Keratinocyte (primary cell): ENCODE measurements at regions not wholly inside any gene's neighbourhood (a gene's known extent, or its start where the extent isn't known, plus 50 kb on each side); places are given as distances from the start of the nearest gene placed in this dataset.

Experiments used
- DNase-seq: peaks from one replicate; pipeline ENCODE4 v3.0.0-alpha.2; 2011; ENCODE audit warnings: low read depth, missing footprints, low spot score
- FAIRE-seq: peaks from 2 replicates; lab custom pipeline; 2011; peaks lifted over from hg19 to GRCh38; lab: Jason Lieb, UNC
- H2AFZ ChIP-seq: 2 replicates; pipeline ENCODE4 v1.6.0; 2012; ENCODE audit warnings: low read length, control low read depth, inconsistent platforms; ENCODE audit not compliant: control insufficient read depth
- H3K27ac ChIP-seq: 2 replicates; pipeline ENCODE4 v1.5.1; 2011; ENCODE audit warnings: low read length; ENCODE audit not compliant: control insufficient read depth, insufficient read depth
- H3K27me3 ChIP-seq: 3 replicates; pipeline ENCODE4 v1.6.0; 2011; ENCODE audit warnings: low read length; ENCODE audit not compliant: control insufficient read depth, insufficient read depth; ENCODE audit errors: extremely low read depth
- H3K36me3 ChIP-seq, 2 experiments: 2 replicates in 1 of 2; 3 replicates in 1 of 2; pipeline ENCODE4 v1.5.1; 2011; ENCODE audit warnings: low read length in 2 of 2, mild to moderate bottlenecking in 1 of 2; ENCODE audit not compliant: control insufficient read depth in 2 of 2, insufficient read depth in 2 of 2; ENCODE audit errors: extremely low read depth in 1 of 2
- H3K4me1 ChIP-seq: 3 replicates; pipeline ENCODE4 v1.5.1; 2011; ENCODE audit warnings: low read length; ENCODE audit not compliant: control insufficient read depth, insufficient read depth; ENCODE audit errors: extremely low read depth
- H3K4me2 ChIP-seq: 3 replicates; pipeline ENCODE4 v1.6.0; 2011; ENCODE audit warnings: low read depth, low read length; ENCODE audit not compliant: control insufficient read depth, insufficient read depth; ENCODE audit errors: extremely low read depth
- H3K4me3 ChIP-seq, 3 experiments: fragments of 200-600 bp in 1 of 3; sonication (generic) in 1 of 3; 2 replicates in 2 of 3; 3 replicates in 1 of 3; pipeline ENCODE4 v1.5.1; 2011 to 2016; ENCODE audit warnings: low read length in 3 of 3, mild to moderate bottlenecking in 3 of 3, control low read depth in 2 of 3, inconsistent platforms in 1 of 3, low read depth in 1 of 3, mixed read lengths in 1 of 3, mixed run types in 1 of 3, moderate library complexity in 1 of 3; ENCODE audit not compliant: control insufficient read depth in 2 of 3, insufficient read depth in 2 of 3; ENCODE audit errors: extremely low read depth in 1 of 3
- H3K79me2 ChIP-seq: 2 replicates; pipeline ENCODE4 v1.6.0; 2012; ENCODE audit warnings: low read length; ENCODE audit not compliant: control insufficient read depth, insufficient read depth
- H3K9ac ChIP-seq: 3 replicates; pipeline ENCODE4 v1.6.0; 2011; ENCODE audit warnings: low read length; ENCODE audit not compliant: control insufficient read depth, insufficient read depth; ENCODE audit errors: extremely low read depth
- H3K9me1 ChIP-seq: 3 replicates; pipeline ENCODE4 v1.6.0; 2011; ENCODE audit warnings: low read length; ENCODE audit not compliant: control insufficient read depth, insufficient read depth; ENCODE audit errors: extremely low read depth
- H3K9me3 ChIP-seq: 2 replicates; pipeline ENCODE4 v1.5.1; 2012; ENCODE audit warnings: low read depth, low read length; ENCODE audit not compliant: control insufficient read depth
- H4K20me1 ChIP-seq: 3 replicates; pipeline ENCODE4 v1.6.0; 2011; ENCODE audit warnings: low read length; ENCODE audit not compliant: control insufficient read depth, insufficient read depth; ENCODE audit errors: extremely low read depth
- EZH2 ChIP-seq: IDR thresholded peaks from one replicate; pipeline ENCODE4 v1.6.1; 2012; ENCODE audit warnings: inconsistent platforms, mild to moderate bottlenecking, low read length, moderate library complexity
- dilution Hi-C: fragments of 300-500 bp; cut with MboI; formaldehyde crosslinking; loops from one replicate; pipeline ENCODE4 v1.7.0; 2020; ENCODE audit warnings: low sequenced_read_pairs; ENCODE audit not compliant: extremely low pct_ligation_motif_present
- TF ChIP-seq, protein P1 (sequence below), 3 experiments: IDR thresholded peaks in 1 of 3; conservative IDR thresholded peaks in 1 of 3; optimal IDR thresholded peaks in 1 of 3; 2 replicates in 2 of 3; 3 replicates in 1 of 3; pipeline versions ENCODE3 to v1.5.1; 2011; ENCODE audit warnings: low read length in 3 of 3, mild to moderate bottlenecking in 3 of 3, moderate library complexity in 2 of 3, control low read depth in 1 of 3, inconsistent platforms in 1 of 3; ENCODE audit not compliant: insufficient read depth in 2 of 3; ENCODE audit errors: extremely low read depth in 1 of 3

DNA sequence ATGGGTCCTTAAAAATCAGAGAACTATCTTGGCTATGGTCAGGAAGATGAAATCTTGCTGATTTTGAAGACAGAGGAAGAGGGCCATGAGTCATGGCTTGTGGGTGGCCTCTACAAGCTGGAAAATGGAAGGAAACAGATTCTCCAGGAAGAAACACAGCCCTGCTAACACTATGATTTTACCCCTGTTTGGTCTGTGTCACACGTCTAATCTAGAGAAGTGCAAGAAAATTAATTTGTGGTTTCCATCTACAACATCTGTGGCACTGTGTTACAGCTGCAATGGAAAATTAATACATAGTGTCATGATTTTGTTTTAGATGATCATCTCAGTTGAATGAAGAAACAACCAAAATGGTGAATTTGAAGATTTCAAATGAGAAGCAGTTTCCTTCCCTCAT lies 288.7 kb upstream of the NRIP1 start:
- no peak overlapping the region for H3K27ac ChIP-seq
- FAIRE-seq: no peak
- H3K27me3 ChIP-seq: no peaks in the 10 kb centered on the region
- H3K4me2 ChIP-seq: no peak overlapping the region
- H3K9me1 ChIP-seq: no peaks in the 10 kb centered on the region
- H3K4me3 ChIP-seq: no peak overlapping the region
- dilution Hi-C loops: no loop called here
- H3K9me3 ChIP-seq: no peaks in the 10 kb centered on the region
- TF ChIP-seq, protein P1, sequence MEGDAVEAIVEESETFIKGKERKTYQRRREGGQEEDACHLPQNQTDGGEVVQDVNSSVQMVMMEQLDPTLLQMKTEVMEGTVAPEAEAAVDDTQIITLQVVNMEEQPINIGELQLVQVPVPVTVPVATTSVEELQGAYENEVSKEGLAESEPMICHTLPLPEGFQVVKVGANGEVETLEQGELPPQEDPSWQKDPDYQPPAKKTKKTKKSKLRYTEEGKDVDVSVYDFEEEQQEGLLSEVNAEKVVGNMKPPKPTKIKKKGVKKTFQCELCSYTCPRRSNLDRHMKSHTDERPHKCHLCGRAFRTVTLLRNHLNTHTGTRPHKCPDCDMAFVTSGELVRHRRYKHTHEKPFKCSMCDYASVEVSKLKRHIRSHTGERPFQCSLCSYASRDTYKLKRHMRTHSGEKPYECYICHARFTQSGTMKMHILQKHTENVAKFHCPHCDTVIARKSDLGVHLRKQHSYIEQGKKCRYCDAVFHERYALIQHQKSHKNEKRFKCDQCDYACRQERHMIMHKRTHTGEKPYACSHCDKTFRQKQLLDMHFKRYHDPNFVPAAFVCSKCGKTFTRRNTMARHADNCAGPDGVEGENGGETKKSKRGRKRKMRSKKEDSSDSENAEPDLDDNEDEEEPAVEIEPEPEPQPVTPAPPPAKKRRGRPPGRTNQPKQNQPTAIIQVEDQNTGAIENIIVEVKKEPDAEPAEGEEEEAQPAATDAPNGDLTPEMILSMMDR (optimal IDR thresholded peaks at IDR 0.05 in 1 of 3, IDR thresholded peaks at IDR 0.05 in 1 of 3, conservative IDR thresholded peaks at IDR 0.05 in 1 of 3; ENCODE audit: extremely low read depth in 1 of 3, insufficient read depth in 2 of 3, low read length in 3 of 3): no peak
- TF ChIP-seq EZH2: no peak
- no peaks in the 10 kb centered on the region for H4K20me1 ChIP-seq
- H3K9ac ChIP-seq: no peak overlapping the region
- DNase-seq: no peak
- peaks cover 2% of the 10 kb centered on the region for H3K4me1 ChIP-seq
- peak overlapping the region; percentile 39 for H2AFZ ChIP-seq
- H3K36me3 ChIP-seq: no peaks in the 10 kb centered on the region
- no peaks in the 10 kb centered on the region for H3K79me2 ChIP-seq

DNA sequence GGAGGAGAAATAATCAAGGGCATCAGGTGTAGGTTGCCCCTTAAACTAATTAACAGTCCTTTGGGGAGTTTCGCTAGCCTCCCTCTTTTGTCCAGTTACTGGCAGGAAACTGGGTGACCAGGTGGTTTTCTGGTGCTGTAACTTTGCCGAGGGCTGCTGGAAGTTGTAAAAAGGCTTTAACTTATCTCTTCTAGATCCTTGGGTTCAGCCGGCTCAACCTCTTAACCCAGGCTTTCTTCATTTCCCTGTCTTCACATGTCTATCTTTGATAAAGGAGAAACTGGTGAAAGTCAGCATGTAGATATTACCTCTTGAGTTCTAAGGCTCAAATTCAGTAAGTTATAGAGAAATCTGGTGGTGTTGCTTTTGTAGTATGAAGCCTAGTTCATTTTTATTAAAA lies 289.7 kb upstream of the NRIP1 start:
- Histone ChIP-seq H3K9ac (no peak overlapping the region), H3K4me3 (no peak overlapping the region), H3K36me3 (no peaks in the 10 kb centered on the region), H3K9me3 (no peaks in the 10 kb centered on the region), H3K27me3 (no peaks in the 10 kb centered on the region), H3K4me1 (peaks cover 2% of the 10 kb centered on the region), H3K9me1 (no peaks in the 10 kb centered on the region), H4K20me1 (no peaks in the 10 kb centered on the region), H3K79me2 (no peaks in the 10 kb centered on the region), H3K27ac (no peak overlapping the region), H3K4me2 (no peak overlapping the region), H2AFZ (no peak overlapping the region)
- FAIRE-seq (no peak), DNase-seq (no peak)
- TF ChIP-seq, protein P1 (optimal IDR thresholded peaks at IDR 0.05 in 1 of 3, IDR thresholded peaks at IDR 0.05 in 1 of 3, conservative IDR thresholded peaks at IDR 0.05 in 1 of 3; ENCODE audit: extremely low read depth in 1 of 3, insufficient read depth in 2 of 3, low read length in 3 of 3): no peak
- TF ChIP-seq EZH2: no peak
- dilution Hi-C loops: no loop called here
